NCI-H446 (cell line): ENCODE measurements at regions not wholly inside any gene's neighbourhood (a gene's known extent, or its start where the extent isn't known, plus 50 kb on each side); places are given as distances from the start of the nearest gene placed in this dataset.
"Not testable (repeated sequence)": the region's sequence is repeated elsewhere in the genome, so short reads cannot be mapped to it uniquely, and the experiment has no call there.

Source experiments
- DNase-seq, 2 experiments: peaks; one replicate each; lab custom pipeline; 2025; lab: John Stamatoyannopoulos, UW

DNA sequence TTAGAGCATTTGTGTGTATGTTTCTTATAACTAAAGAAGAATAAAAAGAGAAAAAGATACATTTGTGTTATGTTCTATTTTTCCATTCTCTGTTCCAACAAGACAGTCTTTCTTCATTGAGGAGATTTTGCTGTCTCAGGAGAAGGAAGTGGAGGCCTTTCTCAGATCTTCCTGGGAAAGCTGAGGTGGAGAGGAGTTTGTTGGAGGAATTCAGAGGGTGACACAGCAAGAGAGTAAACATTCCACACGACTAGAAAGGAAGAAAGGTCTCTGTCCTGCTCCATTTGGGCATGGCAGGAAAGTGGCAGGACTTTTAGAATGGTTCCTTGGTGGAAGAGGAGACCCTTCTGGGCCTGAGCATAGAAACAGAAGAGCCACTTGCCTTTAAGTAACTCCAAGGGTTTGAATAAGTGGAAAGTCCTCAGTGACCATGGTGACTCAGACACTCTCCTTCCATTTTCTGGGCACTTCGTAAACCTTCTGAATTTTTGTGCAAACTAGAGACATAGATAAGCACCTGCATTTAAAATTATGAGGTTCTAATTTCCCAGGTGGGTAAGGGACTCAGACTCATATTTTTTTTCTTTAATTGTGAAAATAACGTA, 52.3 kb upstream of the COL5A2 start:
- no peak for DNase-seq

DNA sequence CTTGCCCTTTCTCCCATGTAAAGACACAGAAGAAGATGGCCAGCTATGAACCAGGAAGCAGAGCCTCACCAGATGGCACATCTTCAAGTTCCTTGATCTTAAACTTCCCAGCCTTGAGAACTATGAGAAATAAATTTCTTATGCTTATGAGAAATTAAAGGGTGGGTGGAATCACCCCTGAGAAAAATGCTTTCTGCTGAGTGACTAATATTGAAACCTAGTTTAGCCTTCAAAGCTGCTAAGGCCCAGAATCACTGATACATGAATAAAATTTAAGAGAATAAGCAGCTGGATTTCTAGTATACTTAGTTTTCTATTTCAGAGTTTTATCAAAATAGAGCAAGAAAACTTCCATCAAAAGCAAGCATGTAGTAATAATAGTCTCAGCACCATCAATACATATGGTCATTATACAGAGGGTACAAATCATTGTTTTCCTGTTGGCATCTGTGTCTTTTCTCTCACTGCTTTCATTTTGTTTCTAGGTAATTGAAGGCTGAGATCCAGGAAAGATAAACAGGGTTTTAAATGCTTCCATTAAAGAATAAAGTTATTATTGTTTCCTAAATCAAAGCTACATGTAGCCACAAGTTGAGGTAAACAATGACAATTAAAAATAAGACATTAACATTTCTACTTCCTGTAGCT, 53.3 kb upstream of the COL5A2 start:
- no peak for DNase-seq

DNA sequence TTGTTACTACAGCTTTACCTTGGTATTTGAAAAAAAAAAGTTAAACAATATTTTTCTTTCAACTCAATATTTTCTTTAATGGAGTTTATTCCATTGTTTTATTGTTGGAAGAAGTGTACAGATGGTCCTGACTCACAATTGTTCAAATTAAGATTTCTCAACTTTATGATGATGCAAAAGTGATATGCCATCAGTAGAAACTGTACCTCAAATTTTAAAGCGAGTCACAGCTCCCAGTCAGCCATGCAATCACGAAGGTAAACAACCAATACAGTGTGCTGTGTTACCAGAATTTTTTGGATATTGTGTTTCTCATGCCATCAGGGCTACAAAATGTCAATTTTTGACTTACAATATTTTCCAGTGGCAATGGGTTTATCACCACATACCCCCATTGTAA, 54.0 kb upstream of the COL5A2 start:
- DNase-seq, result no peak

DNA sequence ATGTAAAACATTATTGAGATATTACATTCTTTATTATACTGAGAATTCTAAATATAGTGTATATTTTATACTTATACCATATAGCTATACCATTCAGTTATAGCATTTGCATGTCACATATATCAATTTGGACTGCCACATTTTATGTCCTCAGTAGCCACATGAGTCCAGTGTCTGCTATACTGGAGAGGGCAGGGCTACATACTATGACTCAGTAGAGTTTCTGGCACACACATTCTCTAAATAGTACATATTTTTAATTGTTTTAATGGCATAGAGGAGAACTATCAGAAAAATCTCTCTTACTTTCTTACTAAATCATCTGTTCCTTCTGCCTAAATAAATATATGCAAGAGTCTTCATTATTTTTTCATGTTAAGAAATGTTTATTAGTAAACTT, 55.4 kb upstream of the COL5A2 start:
- no peak for DNase-seq

DNA sequence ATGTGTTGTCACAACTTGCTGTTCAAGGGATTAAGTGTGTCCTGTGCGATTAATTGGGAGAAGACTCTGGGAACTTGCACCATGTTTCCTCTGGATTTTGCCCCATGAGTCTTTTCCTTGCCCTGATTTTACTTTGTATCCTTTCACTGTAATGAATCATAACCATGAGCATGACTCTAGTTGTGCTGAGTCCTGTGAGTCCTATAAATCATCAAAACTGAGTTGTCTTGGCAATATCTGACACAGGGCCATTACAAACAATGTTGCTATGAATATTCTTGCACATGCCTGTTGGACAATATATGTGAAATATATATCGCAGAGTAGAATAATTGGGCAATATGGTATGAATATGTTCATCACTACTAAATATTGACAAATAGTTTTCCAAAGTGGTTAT, 56.5 kb upstream of the COL5A2 start:
- DNase-seq, result no peak

DNA sequence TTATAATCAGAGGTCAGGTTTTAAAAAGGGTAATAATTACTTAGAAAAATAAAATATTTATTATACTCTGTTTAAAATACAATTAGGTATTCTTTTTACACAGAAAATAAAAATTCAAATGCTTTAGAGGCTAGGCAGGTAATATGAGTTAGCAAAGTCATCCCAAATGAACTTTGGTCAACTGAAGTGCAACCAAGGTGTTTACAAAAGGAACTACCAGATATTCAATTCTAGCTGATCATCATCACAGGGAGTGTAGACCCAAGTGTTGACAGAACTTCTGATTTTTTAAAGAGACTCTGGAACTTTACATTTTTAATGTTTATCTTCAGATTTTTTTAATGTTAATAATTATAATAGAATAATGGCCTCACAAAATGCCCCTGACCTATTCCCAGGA, 59.3 kb upstream of the COL5A2 start:
- no peak for DNase-seq

DNA sequence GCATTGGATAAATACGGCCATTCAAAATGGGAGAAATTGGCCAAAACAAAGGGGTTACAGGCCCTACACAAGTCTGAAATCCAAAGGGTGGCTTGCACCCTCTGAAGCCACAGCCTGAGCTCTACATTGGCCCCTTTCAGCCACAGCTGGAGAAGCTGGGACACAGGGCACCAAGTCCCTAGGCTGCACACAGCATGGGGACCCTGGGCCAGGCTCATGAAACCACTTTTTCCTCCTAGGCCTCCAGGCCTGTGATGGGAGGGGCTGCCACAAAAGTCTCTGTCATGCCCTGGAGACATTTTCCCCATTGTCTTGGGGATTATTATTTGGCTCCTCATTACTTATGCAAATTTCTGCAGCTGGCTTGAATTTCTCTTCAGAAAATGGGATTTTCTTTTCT, 64.3 kb upstream of the COL5A2 start:
- DNase-seq, result not testable (repeated sequence)

DNA sequence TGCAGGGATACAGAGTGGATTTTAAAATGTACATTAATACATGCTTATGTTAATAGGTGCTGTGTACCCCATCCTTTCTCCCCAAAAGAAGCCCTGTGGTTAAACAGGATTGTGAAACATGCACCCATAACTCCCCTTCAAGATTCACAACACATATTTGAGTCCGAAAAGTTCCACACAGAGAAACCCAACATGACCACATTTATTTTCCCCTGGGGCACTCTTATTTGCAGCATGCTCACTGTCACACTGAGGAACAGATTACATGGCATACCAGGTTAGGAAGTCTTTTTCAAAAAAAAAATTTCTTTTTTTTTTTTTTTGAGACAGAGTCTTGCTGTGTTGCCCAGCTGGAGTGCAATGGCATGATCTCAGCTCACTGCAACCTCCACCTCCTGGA, 67.7 kb upstream of the COL5A2 start:
- DNase-seq, result no peak

DNA sequence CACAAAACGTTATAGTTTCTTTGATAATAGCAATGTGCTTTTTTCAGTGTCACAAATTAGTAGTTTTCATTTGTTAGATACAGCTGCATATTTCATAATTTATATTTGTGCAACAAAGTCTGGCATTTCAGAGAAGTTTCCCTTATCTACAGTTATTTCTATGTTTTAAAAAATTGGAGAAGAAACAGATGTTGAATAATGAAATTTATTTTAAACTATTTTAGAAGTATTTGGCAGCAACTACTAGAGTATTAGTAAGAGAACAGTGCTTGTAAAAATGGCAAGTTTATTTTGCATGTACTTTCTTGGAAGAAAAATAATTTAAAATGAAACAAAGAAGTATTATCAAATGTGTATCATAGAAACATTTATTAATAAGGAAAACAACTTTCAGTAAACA, 68.6 kb upstream of the COL5A2 start:
- DNase-seq, result no peak

DNA sequence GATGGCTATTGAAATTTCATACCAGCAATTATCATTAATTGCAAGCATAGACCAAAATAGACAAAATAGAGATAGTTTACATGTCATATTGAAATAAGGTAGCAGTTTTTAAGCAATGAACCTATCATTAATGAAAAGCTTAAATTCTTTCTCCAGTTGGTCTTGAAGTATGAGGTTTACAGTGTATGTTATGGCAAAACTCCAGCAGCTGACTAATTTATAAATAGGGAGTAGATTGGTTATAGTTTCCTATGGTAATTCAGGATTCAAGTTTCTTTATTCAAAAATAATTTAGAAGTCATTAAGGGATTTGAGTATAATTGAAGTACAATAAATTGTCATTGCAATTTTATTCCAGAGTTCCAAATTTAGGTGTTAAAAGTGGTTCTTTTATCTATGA, 69.6 kb upstream of the COL5A2 start:
- DNase-seq, result no peak

DNA sequence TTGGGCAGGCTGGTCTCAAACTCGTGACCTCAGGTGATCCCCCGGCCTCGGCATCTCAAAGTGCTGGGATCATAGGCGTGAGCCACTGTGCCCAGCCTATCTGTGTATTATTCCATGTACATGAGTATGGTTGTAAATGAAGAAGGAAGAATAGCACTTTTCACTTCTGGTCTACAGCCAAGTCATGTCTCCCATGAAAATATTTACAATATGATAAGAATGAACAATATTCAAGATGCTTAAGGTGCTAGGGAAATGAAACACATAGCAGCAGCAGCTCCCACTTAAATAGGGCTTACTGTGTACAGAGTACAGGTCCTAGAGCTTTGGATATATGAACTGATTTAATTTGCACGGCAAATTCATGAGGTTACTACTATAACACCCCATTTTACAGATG, 70.3 kb upstream of the COL5A2 start:
- no peak for DNase-seq

DNA sequence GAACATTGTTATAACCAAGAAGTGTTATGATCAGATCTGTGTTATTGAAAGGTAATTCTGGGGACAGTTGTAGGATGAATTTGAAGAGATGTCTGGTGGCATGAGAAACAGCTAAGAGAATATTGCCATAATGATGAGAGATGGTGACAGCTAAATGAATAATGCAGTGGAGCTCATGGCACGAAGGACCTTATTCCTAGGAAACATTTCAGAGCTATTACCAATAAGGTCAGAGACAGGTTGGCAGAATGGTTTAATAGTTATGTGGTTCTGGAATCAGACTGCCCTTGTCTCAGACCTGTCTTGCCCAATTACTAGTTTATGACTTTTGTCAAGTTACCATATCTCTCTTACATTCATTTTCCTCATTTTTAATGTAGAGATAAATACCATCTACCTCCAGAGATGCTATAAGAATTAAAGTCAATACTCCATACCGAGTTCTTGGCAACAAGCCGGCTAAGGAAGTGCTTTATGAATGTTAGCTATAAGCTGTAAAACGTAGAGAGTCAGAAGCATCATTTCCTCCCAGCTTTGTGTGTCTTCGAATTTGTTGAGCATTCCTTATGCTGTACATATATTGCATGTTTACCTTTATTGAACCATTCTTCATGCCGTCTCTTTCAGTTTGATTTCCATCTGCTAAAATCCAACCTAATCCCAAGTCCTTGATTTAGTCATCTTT, 73.6 kb upstream of the COL5A2 start:
- no peak for DNase-seq

DNA sequence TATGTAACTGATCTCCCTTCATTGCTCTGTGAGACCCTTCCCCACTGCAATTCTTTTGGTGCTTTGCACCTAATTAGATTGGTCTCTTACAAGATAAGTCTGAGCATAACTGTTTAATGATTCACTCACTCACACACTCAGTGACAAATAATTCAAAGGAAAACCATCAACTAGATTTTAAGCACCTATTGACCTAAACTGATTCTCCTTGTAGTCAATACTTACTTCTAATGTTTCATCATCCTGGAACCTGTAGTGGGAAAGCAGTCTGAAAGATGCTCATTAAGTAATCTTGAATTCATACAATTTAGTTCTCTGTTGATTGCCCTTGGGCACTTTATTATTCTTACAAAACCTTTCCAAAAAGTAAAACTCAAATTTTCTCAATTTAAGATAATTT, 74.3 kb upstream of the COL5A2 start:
- no peak for DNase-seq

DNA sequence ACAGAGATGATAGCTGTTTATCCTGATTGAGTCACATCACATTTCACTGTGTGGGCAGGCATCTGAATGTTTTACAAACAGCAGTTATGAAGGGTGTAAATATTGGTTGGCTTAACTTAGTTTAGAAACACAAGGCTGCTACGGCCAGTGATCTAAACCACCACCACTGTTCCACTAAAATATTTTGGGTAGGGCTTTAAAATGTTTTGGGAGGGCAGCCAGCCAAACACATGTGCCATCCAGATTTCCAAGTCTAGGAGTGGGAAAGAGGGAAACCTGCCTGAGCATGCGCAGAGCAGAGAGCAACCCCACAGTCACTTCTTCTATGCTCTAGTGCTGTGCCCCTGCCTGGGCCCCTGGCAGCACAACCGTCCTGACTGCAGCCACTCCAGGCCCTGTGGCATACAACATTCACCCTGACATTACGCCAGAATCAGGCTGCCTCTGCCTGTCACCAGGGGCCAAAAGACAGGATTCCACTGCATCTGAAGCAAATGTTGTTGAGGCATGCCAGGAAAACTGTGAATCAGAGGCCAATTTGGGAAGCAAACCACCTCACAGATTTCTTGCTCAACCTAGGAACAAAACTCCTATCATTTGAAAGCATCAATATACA, 74.8 kb upstream of the COL5A2 start:
- peak in 1 of 2 experiments; percentile 77 for DNase-seq

DNA sequence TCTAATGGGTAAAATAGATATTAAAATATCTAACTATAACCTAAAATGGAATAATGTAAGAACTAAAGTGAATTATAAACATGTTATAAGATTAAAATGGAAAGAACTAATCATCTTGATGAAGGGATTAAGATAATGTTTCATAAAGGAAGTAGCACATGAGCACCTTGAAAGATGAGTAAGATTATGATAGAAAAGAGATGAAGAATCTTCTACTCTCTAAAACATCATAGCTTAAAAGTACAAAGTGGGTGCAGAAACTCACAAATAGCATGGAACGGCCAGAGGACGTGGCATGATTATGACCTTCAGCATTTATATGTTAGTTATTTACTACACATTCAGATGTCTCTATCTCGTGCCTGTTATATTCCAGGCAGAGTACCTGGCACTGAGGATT, 76.2 kb upstream of the COL5A2 start:
- DNase-seq, result no peak

DNA sequence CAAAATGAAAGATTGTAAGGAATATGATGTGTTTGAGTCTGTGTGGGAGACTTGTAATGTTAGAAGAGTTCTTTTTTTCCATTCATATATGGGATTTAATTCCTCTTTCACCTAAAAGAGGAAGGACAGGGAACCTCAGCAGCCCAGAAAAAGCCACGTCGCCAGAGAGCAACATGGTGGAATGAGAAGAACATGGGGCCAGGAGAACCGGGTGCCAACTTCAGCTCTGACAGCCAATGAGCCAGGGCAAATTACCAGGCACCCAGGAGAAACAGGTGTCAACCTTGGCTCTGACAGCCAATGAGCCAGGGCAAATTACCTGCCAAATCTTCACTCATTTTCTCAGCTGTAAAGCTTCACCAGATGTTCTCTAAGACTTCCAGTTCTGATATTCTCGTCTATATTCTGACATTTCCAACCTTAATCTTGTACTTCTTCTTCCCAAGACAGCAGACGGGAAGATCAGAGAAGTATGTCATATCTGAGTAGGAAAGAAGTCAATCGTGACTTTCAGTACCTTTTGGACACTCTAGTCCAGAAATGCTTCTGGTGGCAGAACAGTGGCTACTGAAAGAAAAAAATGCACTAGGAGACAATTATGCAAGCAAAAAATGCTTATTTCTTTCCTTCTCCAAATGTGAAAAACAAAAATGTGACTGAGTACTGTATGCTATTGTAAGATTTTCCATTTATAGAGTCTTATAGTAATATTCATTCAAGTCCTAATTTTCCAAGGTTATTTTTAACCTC, 79.2 kb upstream of the COL5A2 start:
- DNase-seq, result peak in 1 of 2 experiments; percentile 11

DNA sequence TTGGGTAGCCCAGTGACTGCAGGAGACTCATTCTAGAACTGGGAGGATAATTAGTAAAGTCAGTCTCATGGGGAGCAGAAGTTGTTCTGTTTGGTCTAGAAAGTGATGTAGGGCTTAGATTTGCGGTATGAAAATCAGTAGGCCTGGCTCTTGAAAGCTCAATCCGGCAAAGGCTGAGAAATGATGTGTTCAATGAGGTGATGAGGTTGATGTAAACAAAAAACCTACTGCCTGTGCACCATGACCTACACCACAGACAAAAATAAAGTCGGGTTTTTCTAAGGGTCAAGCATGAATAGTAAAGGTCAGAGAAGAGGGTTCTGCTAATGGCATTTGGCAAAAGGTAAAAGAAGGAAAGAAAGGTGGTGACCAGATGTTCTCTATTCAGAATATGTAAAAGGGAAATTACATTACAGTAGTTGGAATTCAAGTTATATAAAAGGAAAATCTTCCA, 80.8 kb upstream of the COL5A2 start:
- no peak for DNase-seq

DNA sequence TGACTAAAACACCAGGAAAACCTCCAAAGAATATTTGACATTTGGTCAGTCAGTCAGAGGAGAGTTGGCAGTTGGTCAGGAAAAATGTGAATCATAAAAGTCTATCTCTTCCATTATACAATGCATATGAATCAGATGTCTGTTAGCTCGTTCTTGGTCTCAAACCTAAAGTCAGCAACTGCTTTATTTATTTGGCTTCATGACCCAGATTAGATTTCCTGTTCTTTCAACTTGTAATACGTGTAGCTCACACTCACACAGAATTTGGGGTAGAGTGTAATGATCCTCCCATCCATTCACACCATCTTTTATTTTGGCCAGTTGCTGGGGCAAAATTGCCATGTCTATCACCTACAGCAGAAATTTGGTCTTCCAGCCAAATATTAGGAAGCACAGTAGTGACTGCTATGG, 81.9 kb upstream of the COL5A2 start:
- peak in 1 of 2 experiments; percentile 28 for DNase-seq

DNA sequence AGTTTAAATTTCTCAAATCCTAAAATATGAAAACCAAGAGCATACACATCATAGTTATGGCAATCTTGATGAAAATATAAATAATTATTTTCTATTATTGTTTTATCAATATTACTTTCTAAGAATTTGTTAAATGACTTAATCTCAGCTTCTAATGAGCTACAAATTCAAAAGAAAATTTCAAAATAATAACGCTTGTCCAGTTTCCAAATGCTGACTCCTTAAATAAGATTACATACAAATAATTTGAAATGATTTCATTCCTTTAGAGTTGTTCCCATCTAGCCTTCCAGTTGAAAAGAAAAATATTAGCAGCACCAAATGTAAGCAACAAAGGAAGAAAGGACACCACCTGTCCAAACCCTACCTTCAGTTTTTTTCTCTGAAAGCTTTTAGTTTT, 82.4 kb upstream of the COL5A2 start:
- DNase-seq, result no peak

DNA sequence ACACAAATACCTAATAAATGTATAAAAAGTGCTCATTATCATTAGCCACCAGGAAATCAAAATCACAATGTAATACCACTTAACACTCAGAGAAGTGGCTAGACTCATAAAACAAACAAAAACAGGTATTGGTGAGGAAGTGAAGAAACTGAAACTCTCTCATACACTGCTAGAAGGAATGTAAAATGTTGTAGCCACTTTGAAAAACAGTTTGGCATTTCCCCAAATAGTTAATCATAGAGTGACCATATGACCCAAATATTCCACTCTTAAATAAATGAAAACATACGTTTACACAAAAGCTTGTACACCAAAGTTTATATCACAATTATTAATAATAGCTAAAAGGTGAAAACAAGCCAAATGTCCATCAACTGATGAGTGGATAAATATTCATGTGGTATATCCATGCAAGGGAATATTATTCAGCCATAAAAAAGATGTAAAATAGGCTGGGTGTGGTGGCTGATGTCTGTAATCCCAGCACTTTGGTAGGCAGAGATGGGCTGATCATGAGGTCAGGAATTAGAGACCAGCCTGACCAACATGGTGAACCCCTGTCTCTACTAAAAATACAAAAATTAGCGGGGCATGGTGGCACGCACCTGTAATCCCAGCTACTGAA, 86.2 kb upstream of the COL5A2 start:
- no peak for DNase-seq

DNA sequence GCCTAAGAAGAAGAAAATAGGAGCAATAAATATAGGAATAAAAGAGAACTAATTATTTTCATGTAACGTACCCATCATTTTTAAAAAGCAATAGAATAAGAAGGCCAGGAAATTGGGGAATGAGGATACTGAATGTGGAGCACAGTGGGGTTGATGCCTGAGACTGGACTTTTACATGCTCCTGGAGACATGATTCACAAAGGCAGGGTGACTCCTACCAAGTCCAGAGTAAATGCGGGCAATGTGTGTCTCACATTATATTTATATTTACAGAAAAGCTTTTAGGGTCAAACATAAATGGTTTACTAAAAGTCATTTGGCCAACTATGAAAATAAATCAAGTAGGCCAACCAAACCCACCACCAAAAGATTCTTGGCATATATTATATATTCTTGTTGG, 87.9 kb upstream of the COL5A2 start:
- DNase-seq, result no peak
